HG02588 (cell line): ENCODE measurements at regions not wholly inside any gene's neighbourhood (a gene's known extent, or its start where the extent isn't known, plus 50 kb on each side); places are given as distances from the start of the nearest gene placed in this dataset.

ENCODE experiments used
- ATAC-seq: cut with Tn5 transposase; IDR thresholded peaks from one replicate; pipeline ENCODE4 v1.9.1; 2021; ENCODE audit warnings: mild to moderate bottlenecking, moderate library complexity; ENCODE audit not compliant: unreplicated experiment

DNA sequence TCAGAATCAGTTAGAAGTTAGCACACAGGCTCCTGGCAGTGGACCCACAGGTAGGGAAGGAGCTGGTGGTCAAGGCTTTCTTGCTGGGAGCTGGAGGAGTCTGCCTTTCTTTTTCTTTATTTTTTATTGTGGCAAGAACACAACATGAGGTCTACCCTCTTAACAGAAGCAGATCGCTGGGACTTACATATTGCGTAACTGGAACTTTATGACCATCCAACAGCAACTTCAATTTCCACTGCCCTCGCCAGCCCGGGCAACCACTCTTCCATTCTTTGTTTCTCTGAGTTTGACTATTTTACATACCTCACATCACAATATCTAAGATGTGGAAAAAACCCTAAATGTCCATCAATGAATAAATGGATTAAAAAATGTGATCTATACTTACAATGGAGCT, 147.8 kb upstream of the AJAP1 start:
- no peak for ATAC-seq

DNA sequence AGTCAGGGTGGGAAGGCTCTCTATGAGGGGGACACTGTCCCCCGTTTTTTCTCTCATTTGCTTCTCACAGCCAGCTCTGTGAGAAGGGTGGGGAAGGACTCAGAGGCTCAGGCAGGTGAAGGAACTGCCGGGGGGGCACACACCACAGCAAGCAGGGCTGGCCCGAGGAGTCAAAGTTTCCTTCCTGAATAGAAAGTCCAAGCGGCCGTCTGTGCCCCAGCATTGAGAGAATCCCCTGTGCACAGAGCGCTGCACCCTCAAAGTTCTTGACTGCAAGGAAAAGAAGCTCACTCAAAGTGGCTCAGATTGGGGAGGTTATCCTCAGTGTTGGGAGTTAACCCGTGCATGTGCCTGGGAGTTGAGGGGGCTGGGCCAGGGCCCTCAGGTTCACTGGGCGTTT, 145.2 kb upstream of the AJAP1 start:
- ATAC-seq = no peak

DNA sequence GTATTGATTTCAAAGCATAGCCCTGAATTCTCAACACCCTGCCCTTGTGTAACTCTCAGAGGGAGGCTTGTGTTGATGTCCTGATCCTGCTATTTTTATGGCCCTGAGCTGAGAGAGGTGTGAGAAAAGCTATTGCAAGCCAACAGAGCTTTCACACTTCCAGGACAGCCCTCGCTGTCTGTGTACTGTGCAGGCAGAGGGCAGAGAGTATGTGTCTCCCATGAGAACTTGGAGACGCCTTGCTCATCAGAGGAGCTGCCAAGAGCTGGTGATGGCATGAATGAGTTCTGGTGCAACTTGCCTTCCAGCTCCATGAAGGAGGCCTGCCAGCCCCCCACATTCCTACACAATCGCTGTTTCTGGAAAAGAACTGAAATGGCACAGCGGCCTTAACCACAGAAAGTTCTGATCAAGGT, 144.1 kb upstream of the AJAP1 start:
- no peak for ATAC-seq

GRCh38 chr1:4511374-4511773, 143.0 kb upstream of the AJAP1 start:
- ATAC-seq = no peak

DNA sequence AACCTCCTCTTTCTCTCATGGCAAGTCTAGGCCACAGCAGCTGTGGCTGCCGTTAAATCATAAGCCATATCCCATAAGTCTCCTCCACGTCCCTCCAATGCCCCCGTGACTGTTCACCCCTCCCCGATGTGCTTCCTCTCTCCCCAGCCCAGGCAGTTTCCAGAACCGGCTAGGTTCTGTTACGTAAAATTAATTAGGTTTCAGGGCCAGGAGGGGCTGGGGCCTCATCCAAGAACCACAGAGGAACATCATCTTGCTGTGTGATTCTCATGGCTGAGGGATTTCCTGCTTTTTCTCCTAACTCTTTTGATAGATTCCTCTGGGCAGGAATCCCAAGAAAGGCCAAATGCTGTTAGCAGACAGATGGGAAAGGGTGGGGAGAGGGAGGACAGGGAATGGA, 141.8 kb upstream of the AJAP1 start:
- ATAC-seq = no peak

- ATAC-seq = no peak
These were observed 140.7 kb upstream of the AJAP1 start for GRCh38 chr1:4513685-4514084.

DNA sequence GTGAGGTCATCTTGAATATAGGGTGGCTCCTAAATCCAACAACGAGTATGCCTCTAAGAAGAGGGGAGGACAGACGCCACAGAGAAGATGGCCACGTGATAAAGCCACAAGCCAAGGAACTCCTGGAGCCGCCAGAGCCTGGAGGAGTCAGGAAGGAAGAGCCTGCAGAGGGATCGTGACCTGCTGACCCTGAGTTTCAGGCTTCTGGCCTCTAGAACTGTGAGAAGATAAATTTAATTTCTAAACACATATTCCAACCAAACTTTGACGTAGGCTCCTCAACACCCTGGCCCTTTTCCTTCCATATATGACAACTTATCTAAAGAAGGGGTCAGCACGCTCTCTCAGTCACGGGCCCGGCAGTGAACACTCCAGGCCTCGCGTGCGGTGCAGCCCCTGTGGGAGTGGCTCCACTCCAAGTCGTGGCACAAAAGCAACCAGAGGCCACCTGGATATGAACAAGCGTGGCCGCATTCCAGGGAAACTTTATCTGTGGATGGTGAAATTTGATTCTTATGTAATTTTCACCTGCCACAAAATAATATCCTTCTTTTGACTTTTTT, 138.6 kb upstream of the AJAP1 start:
- ATAC-seq = no peak

GRCh38 chr1:4516596-4516995, 137.8 kb upstream of the AJAP1 start:
- no peak for ATAC-seq

DNA sequence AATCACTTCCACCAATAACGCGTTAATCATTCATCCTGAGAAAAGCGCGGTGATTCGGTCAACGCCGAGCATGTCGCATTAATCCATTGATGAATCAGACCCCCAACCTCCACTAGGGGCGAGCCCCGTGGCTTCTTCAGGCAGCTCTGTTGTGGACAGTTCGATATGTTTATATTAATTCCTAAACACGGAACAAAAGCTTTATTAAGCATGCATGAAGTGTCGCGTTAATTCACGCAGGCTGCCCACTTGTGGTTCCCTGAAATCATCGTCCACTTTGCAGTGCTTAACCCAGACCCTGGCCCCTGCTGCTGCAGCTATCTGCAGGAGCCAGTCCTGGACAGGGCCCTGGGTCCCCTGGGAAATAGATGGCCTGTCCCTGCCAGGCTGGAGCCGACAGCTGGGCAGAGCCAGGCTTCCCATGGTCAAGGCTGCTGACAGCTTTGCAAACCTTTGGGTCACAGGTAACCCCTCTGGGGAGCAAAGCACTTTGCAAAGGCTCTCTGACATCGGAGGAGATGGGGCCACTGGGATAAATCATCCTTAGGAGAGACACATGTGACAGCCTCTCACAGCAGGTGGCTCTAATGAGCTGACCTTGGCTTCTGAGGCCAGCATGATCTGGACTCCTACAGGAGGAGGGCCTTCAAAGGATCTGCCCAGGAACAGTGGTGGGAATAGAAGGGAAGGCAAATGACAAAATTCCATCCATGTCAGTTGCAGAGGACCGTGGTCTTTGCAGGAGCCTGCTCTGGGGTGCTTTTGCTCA, 137.0 kb upstream of the AJAP1 start:
- ATAC-seq = no peak

DNA sequence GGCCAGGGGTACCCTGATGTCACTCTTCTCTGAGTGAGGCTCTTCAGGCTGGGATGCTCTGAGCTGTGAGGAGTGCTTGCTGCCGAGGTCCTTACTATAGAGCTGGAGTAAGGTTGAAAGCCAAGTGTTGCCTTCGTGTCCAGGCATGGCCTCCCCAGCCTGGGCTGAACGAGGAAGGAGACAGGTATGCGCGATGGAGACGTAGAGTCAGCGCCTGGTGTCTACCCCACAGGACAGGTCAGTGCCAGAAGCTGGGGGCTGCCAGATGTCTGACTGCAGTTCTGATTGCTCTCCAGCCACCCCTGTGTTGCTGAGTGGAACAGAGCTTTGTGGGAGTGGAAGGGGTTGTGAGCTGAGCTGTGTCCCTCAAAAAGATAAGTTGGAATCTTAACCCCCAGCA, 135.8 kb upstream of the AJAP1 start:
- ATAC-seq = no peak

GRCh38 chr1:4519954-4520353, 134.5 kb upstream of the AJAP1 start:
- no peak for ATAC-seq

GRCh38 chr1:4523551-4523950, 130.9 kb upstream of the AJAP1 start:
- no peak for ATAC-seq

- no peak for ATAC-seq
These were observed 127.7 kb upstream of the AJAP1 start for GRCh38 chr1:4526747-4527146.

DNA sequence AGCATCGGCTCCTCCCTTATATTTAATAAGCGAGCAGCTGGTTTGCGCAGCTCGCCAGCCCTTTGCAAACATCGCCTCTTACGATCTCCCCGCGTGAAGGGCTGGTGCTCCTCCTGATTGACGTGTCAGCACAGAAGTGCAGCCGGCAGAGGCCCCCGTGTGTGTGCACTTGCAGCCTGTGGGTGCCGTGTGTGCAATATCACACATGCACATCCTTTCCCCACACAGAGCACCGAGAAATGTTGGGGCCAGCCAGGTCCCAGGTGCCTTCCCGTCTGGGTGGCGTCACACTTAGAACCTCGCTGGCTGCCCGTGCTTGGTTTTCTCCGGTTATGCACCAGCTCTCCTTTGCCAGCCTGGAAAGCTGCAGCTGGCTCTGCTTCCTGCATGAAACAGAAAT, 126.6 kb upstream of the AJAP1 start:
- ATAC-seq = no peak

- ATAC-seq = no peak
These were observed 125.8 kb upstream of the AJAP1 start for GRCh38 chr1:4528590-4528989.

GRCh38 chr1:4529446-4530165, 124.8 kb upstream of the AJAP1 start:
- no peak for ATAC-seq

GRCh38 chr1:4530166-4530785, 124.1 kb upstream of the AJAP1 start:
- ATAC-seq = no peak

DNA sequence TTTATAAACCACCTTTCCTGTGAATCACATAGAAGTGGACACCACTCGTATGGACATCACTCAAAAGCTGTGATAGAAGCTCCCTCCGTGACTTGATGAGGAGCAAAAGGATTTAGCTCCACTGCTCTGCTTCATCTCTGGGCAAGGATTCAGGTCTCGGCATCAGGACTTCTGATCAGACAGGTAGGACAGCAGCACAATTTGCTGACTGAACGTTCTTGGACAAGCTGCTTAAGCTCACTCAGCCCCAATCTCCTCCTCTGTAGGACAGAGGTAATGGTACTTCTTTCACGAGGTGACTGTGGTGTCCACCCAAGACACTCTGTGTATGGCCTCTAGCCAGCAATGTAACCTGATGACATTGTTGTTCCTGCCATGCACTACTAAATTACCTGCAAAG, 122.6 kb upstream of the AJAP1 start:
- ATAC-seq = no peak

GRCh38 chr1:4532656-4533055, 121.8 kb upstream of the AJAP1 start:
- no peak for ATAC-seq

DNA sequence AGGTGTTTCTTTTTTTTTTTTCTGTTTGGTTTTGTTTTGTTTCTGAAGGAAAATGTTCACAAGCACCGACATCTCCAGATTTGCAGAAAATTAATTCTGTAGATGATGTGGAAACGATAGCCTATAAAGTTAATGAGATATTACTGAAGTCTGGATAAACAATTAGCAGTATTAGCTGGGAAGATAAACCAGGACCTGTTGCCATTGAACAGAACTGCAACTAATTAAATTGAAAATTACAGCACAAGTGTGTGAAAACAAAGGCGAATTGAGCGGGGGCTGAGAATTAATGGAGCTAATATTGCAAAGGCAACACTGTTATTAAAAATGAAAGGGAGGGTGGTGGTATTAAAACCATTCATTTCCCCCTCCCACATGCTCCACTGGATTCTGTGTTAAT, 107.5 kb upstream of the AJAP1 start:
- no peak for ATAC-seq

DNA sequence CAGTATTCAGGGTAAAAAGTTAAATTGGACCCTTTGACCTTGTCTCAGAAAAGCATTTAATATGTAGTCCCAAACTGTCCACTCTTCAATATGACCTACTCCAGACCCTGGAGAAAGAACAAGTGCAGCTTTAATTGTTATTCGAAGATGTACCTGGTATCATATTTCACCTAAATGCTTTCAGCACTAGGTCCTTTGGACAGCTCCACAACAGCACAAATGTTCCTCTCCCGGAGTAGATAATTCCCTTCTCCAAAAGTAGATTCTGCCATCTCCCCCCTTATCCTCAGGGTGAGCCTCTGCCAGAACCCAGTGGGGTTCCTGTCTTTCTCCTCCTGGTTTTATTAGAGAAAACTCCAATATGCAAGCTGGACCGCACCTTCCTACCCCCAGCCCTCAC, 104.5 kb upstream of the AJAP1 start:
- no peak for ATAC-seq

DNA sequence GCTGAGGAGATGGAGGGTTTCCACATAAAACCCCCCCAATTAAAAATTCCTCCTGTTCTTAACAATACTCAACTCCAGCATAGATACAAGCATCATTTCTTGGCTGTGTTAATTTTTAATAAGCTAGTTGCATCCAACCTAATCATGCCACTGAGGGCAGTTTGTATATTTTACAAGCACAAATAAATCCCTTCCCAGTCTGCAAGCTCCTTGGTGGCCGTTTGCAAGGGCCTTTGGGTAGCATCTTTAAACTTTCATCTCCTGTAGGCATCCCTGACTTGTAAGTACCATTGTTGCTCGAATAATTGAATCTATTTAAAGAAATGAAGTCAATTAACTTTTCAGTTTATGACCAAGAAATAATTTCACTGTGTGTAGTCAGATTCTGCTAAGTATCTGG, 103.5 kb upstream of the AJAP1 start:
- no peak for ATAC-seq
